Spinal cord (tissue), 9 donors: ENCODE measurements at regions not wholly inside any gene's neighbourhood (a gene's known extent, or its start where the extent isn't known, plus 50 kb on each side); places are given as distances from the start of the nearest gene placed in this dataset.
A peak's percentile ranks its signal among the peaks of the same experiment; 100 is the strongest.
"Not testable (repeated sequence)": the region's sequence is repeated elsewhere in the genome, so short reads cannot be mapped to it uniquely, and the experiment has no call there.

Experiments used
- DNase-seq, 6 donors: peaks; one replicate each; pipeline versions ENCODE4 v3.0.0 to v3.0.0-alpha.2; 2013 to 2015; ENCODE audit warnings: low spot score in 6 of 6, low read depth in 4 of 6
- H3K27ac ChIP-seq: one replicate; pipeline ENCODE4 v1.5.1; 2013; ENCODE audit warnings: low read depth, low read length, control low read depth
- H3K27me3 ChIP-seq: one replicate; pipeline ENCODE4 v1.6.1; 2013; ENCODE audit warnings: low read length; ENCODE audit not compliant: control insufficient read depth, insufficient read depth
- H3K36me3 ChIP-seq: one replicate; pipeline ENCODE4 v1.6.1; 2013; ENCODE audit warnings: low read length; ENCODE audit not compliant: control insufficient read depth, insufficient read depth
- H3K4me1 ChIP-seq: one replicate; pipeline ENCODE4 v1.6.1; 2013; ENCODE audit warnings: low read length; ENCODE audit not compliant: control insufficient read depth, insufficient read depth
- H3K4me3 ChIP-seq: one replicate; pipeline ENCODE4 v1.5.1; 2013; ENCODE audit warnings: low read depth, low read length, control low read depth
- H3K9me3 ChIP-seq: one replicate; pipeline ENCODE4 v1.6.1; 2013; ENCODE audit warnings: low read length; ENCODE audit not compliant: control insufficient read depth, insufficient read depth
- WGBS: methylation state at CpG from one replicate; pipeline ENCODE4 v1.1.5; 2013; ENCODE audit warnings: missing lambda C conversion rate; ENCODE audit not compliant: insufficient coverage; 5-methylcytosine and 5-hydroxymethylcytosine counted together
- donor health status: healthy.

GRCh38 chr17:71031286-71031685 lies 862.0 kb downstream of the KCNJ2 start:
- not testable (repeated sequence) for H3K4me3 ChIP-seq, DNase-seq, H3K9me3 ChIP-seq, H3K27me3 ChIP-seq, H3K4me1 ChIP-seq, H3K36me3 ChIP-seq, H3K27ac ChIP-seq
- no CpG with 5 or more reads among the region's 2 CpGs for WGBS

- no CpG with 5 or more reads among the region's 2 CpGs for WGBS
- Histone ChIP-seq H3K36me3 (no peaks in the 10 kb centered on the region), H3K27me3 (peaks cover 4% of the 10 kb centered on the region), H3K27ac (no peak overlapping the region), H3K4me1 (no peaks in the 10 kb centered on the region), H3K4me3 (no peak overlapping the region), H3K9me3 (no peaks in the 10 kb centered on the region)
- DNase-seq, result peak in 2 of 6 donors; percentile 1 to 57
Observed at GRCh38 chr17:71032746-71033273, 863.5 kb downstream of the KCNJ2 start.

- H3K9me3 ChIP-seq, result no peaks in the 10 kb centered on the region
- no peaks in the 10 kb centered on the region for H3K4me1 ChIP-seq
- no peak overlapping the region for H3K4me3 ChIP-seq
- no peak overlapping the region for H3K27ac ChIP-seq
- H3K27me3 ChIP-seq, result peaks cover 8% of the 10 kb centered on the region
- DNase-seq, result peak in 2 of 6 donors; percentile 40 to 82
- no peaks in the 10 kb centered on the region for H3K36me3 ChIP-seq
- 3% methylated on average over 3 of the region's 7 CpGs for WGBS
Observed at GRCh38 chr17:71033336-71033735, 864.0 kb downstream of the KCNJ2 start.

GRCh38 chr17:71035226-71035625 lies 865.9 kb downstream of the KCNJ2 start:
- Histone ChIP-seq H3K27ac (no peak overlapping the region), H3K27me3 (peaks cover 13% of the 10 kb centered on the region), H3K4me1 (no peaks in the 10 kb centered on the region), H3K4me3 (no peak overlapping the region), H3K9me3 (no peaks in the 10 kb centered on the region), H3K36me3 (no peaks in the 10 kb centered on the region)
- no peak for DNase-seq
- WGBS, result 71% methylated on average over 1 of the region's 3 CpGs

- Histone ChIP-seq H3K4me3 (no peak overlapping the region), H3K27ac (no peak overlapping the region), H3K4me1 (no peaks in the 10 kb centered on the region), H3K36me3 (no peaks in the 10 kb centered on the region), H3K9me3 (no peaks in the 10 kb centered on the region), H3K27me3 (peaks cover 13% of the 10 kb centered on the region)
- WGBS, result 30% methylated on average over 3 of the region's 3 CpGs
- DNase-seq, result no peak
Observed at GRCh38 chr17:71037386-71037785, 868.1 kb downstream of the KCNJ2 start.

- 80% methylated on average over 1 of the region's 4 CpGs for WGBS
- Histone ChIP-seq H3K9me3 (no peaks in the 10 kb centered on the region), H3K4me1 (no peaks in the 10 kb centered on the region), H3K27me3 (peaks cover 13% of the 10 kb centered on the region), H3K27ac (no peak overlapping the region), H3K36me3 (no peaks in the 10 kb centered on the region), H3K4me3 (no peak overlapping the region)
- no peak for DNase-seq
Observed at GRCh38 chr17:71039391-71039790, 870.1 kb downstream of the KCNJ2 start.

- no CpG with 5 or more reads among the region's 1 CpG for WGBS
- no peaks in the 10 kb centered on the region for H3K9me3 ChIP-seq
- H3K4me1 ChIP-seq, result no peaks in the 10 kb centered on the region
- H3K27me3 ChIP-seq, result no peaks in the 10 kb centered on the region
- peak in 1 of 6 donors; percentile 15 for DNase-seq
- H3K27ac ChIP-seq, result no peak overlapping the region
- no peaks in the 10 kb centered on the region for H3K36me3 ChIP-seq
- no peak overlapping the region for H3K4me3 ChIP-seq
Observed at GRCh38 chr17:71052971-71053370, 883.6 kb downstream of the KCNJ2 start.

- DNase-seq, result no peak
- H3K4me3 ChIP-seq, result no peak overlapping the region
- no peaks in the 10 kb centered on the region for H3K4me1 ChIP-seq
- H3K36me3 ChIP-seq, result no peaks in the 10 kb centered on the region
- H3K9me3 ChIP-seq, result no peaks in the 10 kb centered on the region
- no peak overlapping the region for H3K27ac ChIP-seq
- no peaks in the 10 kb centered on the region for H3K27me3 ChIP-seq
Observed at GRCh38 chr17:71055128-71055527, 885.8 kb downstream of the KCNJ2 start.

GRCh38 chr17:71057448-71057847 lies 888.1 kb downstream of the KCNJ2 start:
- no peak for DNase-seq
- Histone ChIP-seq H3K4me1 (no peaks in the 10 kb centered on the region), H3K4me3 (no peak overlapping the region), H3K27ac (no peak overlapping the region), H3K36me3 (no peaks in the 10 kb centered on the region), H3K9me3 (no peaks in the 10 kb centered on the region), H3K27me3 (no peaks in the 10 kb centered on the region)
- 86% methylated on average over 1 of the region's 6 CpGs for WGBS

GRCh38 chr17:71057938-71058337 lies 888.6 kb downstream of the KCNJ2 start:
- no peak overlapping the region for H3K4me3 ChIP-seq
- H3K4me1 ChIP-seq, result no peaks in the 10 kb centered on the region
- no peaks in the 10 kb centered on the region for H3K9me3 ChIP-seq
- no peaks in the 10 kb centered on the region for H3K36me3 ChIP-seq
- WGBS, result 100% methylated on average over 2 of the region's 5 CpGs
- H3K27me3 ChIP-seq, result no peaks in the 10 kb centered on the region
- no peak overlapping the region for H3K27ac ChIP-seq
- DNase-seq, result no peak
